Psoas muscle (tissue), 7 donors: ENCODE measurements at regions not wholly inside any gene's neighbourhood (a gene's known extent, or its start where the extent isn't known, plus 50 kb on each side); places are given as distances from the start of the nearest gene placed in this dataset.

Source experiments
- ATAC-seq, 4 donors: fragments of 200-7000 bp; cut with Tn5 transposase; one replicate each; pipeline ENCODE4 v1.9.1; 2020; ENCODE audit warnings: moderate library complexity in 3 of 4, mild to moderate bottlenecking in 2 of 4
- DNase-seq, 2 donors: peaks; one replicate each; pipeline ENCODE4 v3.0.0-alpha.2; 2020
- H3K27ac ChIP-seq: fragments of 200-600 bp; one replicate; pipeline ENCODE4 v1.8.0; 2022
- H3K27me3 ChIP-seq, 3 donors: fragments of 200-600 bp in 1 of 3; one replicate each; pipeline versions ENCODE4 v1.6.1 to v1.8.0; 2013 to 2022; ENCODE audit warnings: low read length in 2 of 3, mild to moderate bottlenecking in 2 of 3, moderate library complexity in 1 of 3; ENCODE audit not compliant: insufficient read depth in 3 of 3
- H3K36me3 ChIP-seq, 2 donors: fragments of 200-600 bp in 1 of 2; one replicate each; pipeline versions ENCODE4 v1.6.1 to v1.8.0; 2013 to 2022; ENCODE audit warnings: low read depth in 1 of 2, mild to moderate bottlenecking in 1 of 2, moderate library complexity in 1 of 2; ENCODE audit not compliant: insufficient read depth in 1 of 2
- H3K4me1 ChIP-seq: fragments of 200-600 bp; one replicate; pipeline ENCODE4 v1.8.0; 2022
- H3K4me3 ChIP-seq: fragments of 200-600 bp; one replicate; pipeline ENCODE4 v1.8.0; 2022; ENCODE audit warnings: mild to moderate bottlenecking
- H3K9me3 ChIP-seq: fragments of 200-600 bp; one replicate; pipeline ENCODE4 v1.8.0; 2022
- CTCF ChIP-seq: fragments of 200-600 bp; IDR thresholded peaks from one replicate; pipeline ENCODE4 v1.8.0; 2022; ENCODE audit warnings: antibody characterized with exemption
- WGBS, 3 donors: extraction: QIAGEN DNeasy Blood & Tissue Kit; methylation state at CpG; one replicate each; pipeline versions ENCODE4 v1.1.6 to v1.1.7; 2013; 5-methylcytosine and 5-hydroxymethylcytosine counted together
- intact Hi-C, 2 donors: fragments of 100-400 bp; cut with DNase I; formaldehyde crosslinking; loops; one replicate each; pipeline versions ENCODE4 v1.11.0 to v1.14.2; 2022
- donor health status: healthy with polysubstance abuse.
- donor health status: DM: no; HTN: no; CAD: no; lungs with moderate emphysema.
- donor health status: Bipolar disorder and iron deficiency.
- donor health status: healthy.
- donor health status: DM: yes; HTN: yes; CAD: no.
- donor health status: DM: no; HTN: no; CAD: no.
- donor health status: DM: yes; HTN: yes; CAD: no.

DNA sequence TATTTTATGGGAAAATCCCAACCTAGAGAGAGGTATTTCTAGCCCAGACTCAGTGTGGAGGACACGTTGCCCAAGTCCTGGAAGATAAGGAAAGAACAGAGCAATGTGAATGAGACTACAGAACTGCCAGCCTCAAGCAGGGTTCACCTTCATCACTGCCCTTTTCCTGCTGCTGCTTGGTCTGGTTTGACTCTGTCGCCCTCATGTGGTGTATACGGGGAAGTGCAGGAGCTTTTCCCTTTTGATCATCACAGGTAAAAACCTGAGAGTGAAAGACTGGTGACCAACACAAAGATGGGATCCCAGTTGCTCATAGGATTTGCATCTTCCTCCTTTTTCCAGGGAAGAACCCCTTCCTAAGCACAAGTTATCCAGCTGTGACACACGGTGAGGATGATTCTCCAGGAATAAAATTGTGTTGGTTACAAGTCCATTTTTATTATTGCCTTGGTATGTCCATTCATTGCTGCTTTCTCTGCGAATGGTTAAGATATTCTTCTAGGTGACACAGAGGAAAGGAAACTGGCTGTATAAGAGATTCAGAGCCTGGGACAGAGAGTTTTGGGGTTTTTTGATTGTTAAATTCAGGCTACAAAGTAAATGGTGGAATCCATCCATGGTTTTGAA, 89.5 kb upstream of the CD53 start:
- intact Hi-C loops: loop anchor here (2.0 to 5.0 kb wide), 2 partner anchors 153 to 256 kb away; no protein-coding TSS in a partner anchor
- H3K27ac ChIP-seq: no peak overlapping the region
- no peaks in the 10 kb centered on the region for H3K9me3 ChIP-seq
- H3K4me3 ChIP-seq: no peak overlapping the region
- H3K27me3 ChIP-seq: peaks cover 0 to 9% (median 0%) of the 10 kb centered on the region in 3 donors
- H3K4me1 ChIP-seq: no peaks in the 10 kb centered on the region
- no peaks in the 10 kb centered on the region for H3K36me3 ChIP-seq
- WGBS, 3 donors: 2 to 9% (median 2%) methylated on average over 5 of the region's 5 CpGs
- DNase-seq (no peak), ATAC-seq (peak; percentile 61 to 73 (median 66))
- peak; percentile 85 for TF ChIP-seq CTCF

- ATAC-seq: no peak
- 86 to 87% (median 87%) methylated on average over 2 of the region's 2 CpGs for whole genome bisulfite sequencing, 3 donors
- DNase-seq: no peak
- no peak overlapping the region for H3K27ac ChIP-seq
- no peaks in the 10 kb centered on the region for H3K9me3 ChIP-seq
- H3K27me3 ChIP-seq: peaks cover 0 to 5% (median 0%) of the 10 kb centered on the region in 3 donors
- intact Hi-C loops: loop anchor here in 1 of 2 donors (5.0 kb wide), 1 partner anchor 254 kb away; no protein-coding TSS in a partner anchor
- no peaks in the 10 kb centered on the region for H3K36me3 ChIP-seq
- no peak overlapping the region for H3K4me3 ChIP-seq
- TF ChIP-seq CTCF: no peak
- H3K4me1 ChIP-seq: no peaks in the 10 kb centered on the region
Measured at GRCh38 chr1:110781525-110781924, 91.4 kb upstream of the CD53 start.

GRCh38 chr1:110780600-110781484, 92.1 kb upstream of the CD53 start:
- Histone ChIP-seq H3K4me3 (no peak overlapping the region), H3K4me1 (no peaks in the 10 kb centered on the region), H3K27me3 (peaks cover 0 to 8% (median 0%) of the 10 kb centered on the region in 3 donors), H3K27ac (no peak overlapping the region), H3K36me3 (no peaks in the 10 kb centered on the region), H3K9me3 (no peaks in the 10 kb centered on the region)
- peak; percentile 65 for TF ChIP-seq CTCF
- intact Hi-C loops: loop anchor here in 1 of 2 donors (5.0 kb wide), 1 partner anchor 254 kb away; no protein-coding TSS in a partner anchor
- ATAC-seq: peak; percentile 51 to 77 (median 66)
- WGBS, 3 donors: 31 to 36% (median 33%) methylated on average over 31 of the region's 31 CpGs
- peak; percentile 32 to 61 for DNase-seq

DNA sequence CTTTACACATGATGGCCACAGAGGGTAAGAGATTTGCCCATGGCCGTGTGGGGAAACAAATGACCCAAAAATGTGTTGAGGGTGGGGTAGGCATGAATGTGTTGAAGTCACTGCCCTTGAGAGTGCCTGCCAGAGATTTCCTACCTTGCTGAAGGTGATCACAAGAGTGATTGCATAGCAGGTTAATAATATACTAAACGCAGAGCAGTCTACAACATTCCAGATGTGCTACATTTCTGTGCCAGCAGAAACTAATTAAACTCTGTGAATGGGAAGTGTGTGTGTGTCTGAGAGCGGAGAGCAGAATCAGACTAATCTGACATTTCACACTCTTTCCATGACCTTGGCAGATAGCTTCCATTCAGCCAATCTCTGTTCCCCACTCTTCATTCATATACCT, 93.3 kb upstream of the CD53 start:
- Histone ChIP-seq H3K4me1 (no peaks in the 10 kb centered on the region), H3K36me3 (no peaks in the 10 kb centered on the region), H3K4me3 (no peak overlapping the region), H3K27ac (no peak overlapping the region), H3K9me3 (no peaks in the 10 kb centered on the region), H3K27me3 (peaks cover 0 to 8% (median 0%) of the 10 kb centered on the region in 3 donors)
- DNase-seq: no peak
- TF ChIP-seq CTCF: no peak
- ATAC-seq: no peak
- WGBS, 3 donors: 30 to 50% (median 42%) methylated on average over 3 of the region's 3 CpGs
- intact Hi-C loops: loop anchor here in 1 of 2 donors (5.0 kb wide), 1 partner anchor 252 kb away; no protein-coding TSS in a partner anchor
